ENCODE measurements at regions not wholly inside any gene's neighbourhood (a gene's known extent, or its start where the extent isn't known, plus 50 kb on each side); places are given as distances from the start of the nearest gene placed in this dataset.

DNA sequence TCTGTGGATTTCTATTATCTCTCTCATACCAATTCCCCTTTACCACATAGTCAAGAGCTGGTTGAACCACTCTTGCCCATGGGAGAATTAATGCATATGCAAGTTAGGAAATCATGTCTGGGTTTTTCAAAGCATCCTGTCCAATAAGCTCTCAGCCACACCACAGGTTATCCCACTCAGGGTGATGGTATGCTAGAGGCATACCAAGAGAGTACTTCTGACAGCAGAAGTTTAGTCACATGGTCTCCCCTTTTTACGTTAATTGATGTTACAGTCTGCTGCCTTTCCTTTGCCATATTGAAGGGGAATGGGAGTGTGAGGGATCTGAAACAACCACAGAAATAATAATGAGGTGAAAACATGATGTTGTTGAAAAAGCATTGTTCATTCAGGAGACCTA, 135.8 kb upstream of the PBX1 start:
- TF ChIP-seq SP1 (IDR thresholded peaks at IDR 0.05) (no peak), ARNT (IDR thresholded peaks at IDR 0.05) (no peak), CTBP1 (IDR thresholded peaks at IDR 0.05; ENCODE audit: borderline replicate concordance) (no peak), NFRKB (IDR thresholded peaks at IDR 0.05) (no peak), BHLHE40 (IDR thresholded peaks at IDR 0.05; ENCODE audit: borderline replicate concordance) (no peak), ELF4 (IDR thresholded peaks at IDR 0.05) (no peak), HDGF (IDR thresholded peaks at IDR 0.05; ENCODE audit: borderline replicate concordance) (no peak)
- TF ChIP-seq, protein P1, sequence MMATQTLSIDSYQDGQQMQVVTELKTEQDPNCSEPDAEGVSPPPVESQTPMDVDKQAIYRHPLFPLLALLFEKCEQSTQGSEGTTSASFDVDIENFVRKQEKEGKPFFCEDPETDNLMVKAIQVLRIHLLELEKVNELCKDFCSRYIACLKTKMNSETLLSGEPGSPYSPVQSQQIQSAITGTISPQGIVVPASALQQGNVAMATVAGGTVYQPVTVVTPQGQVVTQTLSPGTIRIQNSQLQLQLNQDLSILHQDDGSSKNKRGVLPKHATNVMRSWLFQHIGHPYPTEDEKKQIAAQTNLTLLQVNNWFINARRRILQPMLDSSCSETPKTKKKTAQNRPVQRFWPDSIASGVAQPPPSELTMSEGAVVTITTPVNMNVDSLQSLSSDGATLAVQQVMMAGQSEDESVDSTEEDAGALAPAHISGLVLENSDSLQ (IDR thresholded peaks at IDR 0.05) = no peak
- CTCF ChIA-PET = no interaction called here
- no peak for DNase-seq (ENCODE audit: extremely low spot score)
- POLR2A ChIA-PET = no interaction called here

DNA sequence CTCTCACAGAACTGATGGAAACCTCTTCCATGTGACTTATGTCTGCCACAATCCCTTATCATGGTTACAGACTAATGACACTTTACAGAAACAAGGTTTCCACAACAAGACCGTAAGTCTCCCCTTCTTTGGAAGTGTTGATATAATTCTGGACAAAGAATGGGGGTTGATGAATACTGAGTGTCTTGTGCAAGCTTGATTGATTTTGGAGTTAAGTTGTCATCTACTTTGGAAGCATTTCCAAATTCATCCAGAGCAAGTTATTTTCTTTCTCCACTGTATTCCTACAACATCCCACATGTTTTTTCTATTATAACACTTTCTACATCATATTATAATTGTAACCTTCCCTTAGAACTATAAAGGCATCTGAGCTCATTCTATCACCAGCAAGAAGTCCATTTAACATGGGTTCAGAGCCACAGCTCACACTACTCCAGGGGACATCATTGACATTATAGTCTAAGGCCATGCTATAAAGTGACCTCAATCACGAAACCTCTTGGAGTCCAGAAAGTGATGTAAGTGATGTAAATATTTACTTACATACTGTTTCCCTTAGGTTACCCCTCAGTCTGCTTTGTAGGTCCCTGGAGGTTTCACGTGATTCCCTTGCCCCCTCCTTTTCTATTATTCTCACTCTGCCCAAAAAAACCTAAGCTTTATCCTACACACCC, 125.7 kb upstream of the PBX1 start:
- CTCF ChIA-PET = no interaction called here
- no peak for DNase-seq (ENCODE audit: extremely low spot score)
- POLR2A ChIA-PET = no interaction called here
- TF ChIP-seq BHLHE40 (IDR thresholded peaks at IDR 0.05; ENCODE audit: borderline replicate concordance) (no peak), HDGF (IDR thresholded peaks at IDR 0.05; ENCODE audit: borderline replicate concordance) (no peak), ZNF384 (IDR thresholded peaks at IDR 0.05) (no peak), L3MBTL2 (conservative IDR thresholded peaks at IDR 0.05) (no peak), TARDBP (IDR thresholded peaks at IDR 0.05) (no peak), CTBP1 (IDR thresholded peaks at IDR 0.05; ENCODE audit: borderline replicate concordance) (no peak), FOXM1 (IDR thresholded peaks at IDR 0.05; ENCODE audit: borderline replicate concordance) (no peak), SP1 (IDR thresholded peaks at IDR 0.05) (no peak), FOXK2 (IDR thresholded peaks at IDR 0.05) (no peak)

DNA sequence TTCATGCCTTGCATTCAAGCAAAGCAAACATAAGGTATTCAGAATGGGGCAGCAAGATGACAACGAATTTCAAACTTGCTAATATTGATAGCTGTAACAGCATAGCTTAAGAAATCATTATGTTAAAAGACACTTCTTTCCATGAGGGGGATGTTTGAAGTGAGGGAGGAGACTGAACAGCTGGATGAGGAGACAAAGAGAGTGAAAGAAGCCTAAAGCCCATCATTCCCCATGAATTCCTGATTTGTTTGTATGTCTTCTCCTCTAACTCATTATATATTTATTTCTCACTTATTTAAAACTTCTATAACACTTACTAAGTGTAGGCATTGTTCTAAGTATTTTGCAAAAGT, 125.2 kb upstream of the PBX1 start:
- CTCF ChIA-PET = no interaction called here
- POLR2A ChIA-PET = no interaction called here
- no peak for DNase-seq (ENCODE audit: extremely low spot score)
- TF ChIP-seq ZNF384 (IDR thresholded peaks at IDR 0.05) (no peak), LEF1 (IDR thresholded peaks at IDR 0.05; ENCODE audit: borderline replicate concordance) (no peak), SP1 (IDR thresholded peaks at IDR 0.05) (no peak), ELF4 (IDR thresholded peaks at IDR 0.05) (no peak), FOXK2 (IDR thresholded peaks at IDR 0.05) (no peak), L3MBTL2 (conservative IDR thresholded peaks at IDR 0.05) (no peak), NFRKB (IDR thresholded peaks at IDR 0.05) (no peak), FOXA1 (IDR thresholded peaks at IDR 0.05) (no peak), SUZ12 (IDR thresholded peaks at IDR 0.05) (no peak), HDGF (IDR thresholded peaks at IDR 0.05; ENCODE audit: borderline replicate concordance) (no peak), TARDBP (IDR thresholded peaks at IDR 0.05) (no peak)

DNA sequence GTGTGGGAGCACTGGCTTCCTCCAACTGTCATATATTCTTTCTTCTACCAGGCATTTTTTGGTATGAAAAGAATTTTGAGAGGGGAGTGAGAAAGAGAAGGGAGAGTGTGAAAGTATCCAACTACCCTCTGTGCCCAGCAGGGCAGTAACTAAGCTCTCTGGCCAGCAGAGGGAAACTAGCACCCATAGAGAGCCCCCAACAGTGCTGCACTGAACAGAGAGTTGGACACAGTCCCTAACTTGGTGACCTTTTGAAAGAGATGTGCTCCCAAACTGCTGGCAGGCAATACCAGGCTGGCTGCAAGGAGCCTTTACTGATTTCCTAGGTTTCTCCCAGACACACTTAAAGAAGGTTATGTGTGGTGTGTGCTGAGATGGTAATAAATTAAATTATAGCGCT, 118.8 kb upstream of the PBX1 start:
- CTCF ChIA-PET = interaction anchor here (0.7 kb wide), 2 partner anchors 39 to 159 kb away, joined by 3 read pairs; no protein-coding TSS in a partner anchor
- DNase-seq (ENCODE audit: extremely low spot score) = peak; percentile 46
- POLR2A ChIA-PET = no interaction called here
- no peak for TF ChIP-seq CTBP1 (IDR thresholded peaks at IDR 0.05; ENCODE audit: borderline replicate concordance)
- TF ChIP-seq FOXA1 (IDR thresholded peaks at IDR 0.05) = no peak
- TF ChIP-seq SUZ12 (IDR thresholded peaks at IDR 0.05) = no peak
- TF ChIP-seq LEF1 (IDR thresholded peaks at IDR 0.05; ENCODE audit: borderline replicate concordance) = no peak
- no peak for TF ChIP-seq SP1 (IDR thresholded peaks at IDR 0.05)
- TF ChIP-seq ARNT (IDR thresholded peaks at IDR 0.05) = no peak
- TF ChIP-seq, protein P1 (IDR thresholded peaks at IDR 0.05) = no peak
- no peak for TF ChIP-seq BHLHE40 (IDR thresholded peaks at IDR 0.05; ENCODE audit: borderline replicate concordance)
- no peak for TF ChIP-seq HDGF (IDR thresholded peaks at IDR 0.05; ENCODE audit: borderline replicate concordance)
- TF ChIP-seq NFRKB (IDR thresholded peaks at IDR 0.05) = no peak
- TF ChIP-seq ELF4 (IDR thresholded peaks at IDR 0.05) = no peak
- no peak for TF ChIP-seq TARDBP (IDR thresholded peaks at IDR 0.05)
- no peak for TF ChIP-seq FOXM1 (IDR thresholded peaks at IDR 0.05; ENCODE audit: borderline replicate concordance)
- no peak for TF ChIP-seq L3MBTL2 (conservative IDR thresholded peaks at IDR 0.05)

DNA sequence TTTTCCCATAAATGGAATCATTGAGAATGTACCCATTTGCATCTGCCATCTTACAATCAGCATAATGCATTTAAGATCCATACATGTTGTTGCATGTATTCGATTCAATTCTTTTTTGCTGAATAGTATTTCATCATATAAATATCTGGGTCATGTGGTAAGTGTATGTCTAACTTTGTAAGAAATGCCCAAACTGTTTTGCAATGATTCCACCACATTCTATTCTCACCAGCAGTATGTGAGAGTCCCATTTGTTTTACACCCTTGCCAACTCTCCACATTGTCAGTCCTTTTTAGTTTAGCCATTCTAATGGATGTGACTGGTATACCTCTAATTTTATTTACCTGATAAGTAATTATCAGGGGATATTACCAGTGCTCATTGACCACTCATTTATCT, 115.8 kb upstream of the PBX1 start:
- DNase-seq (ENCODE audit: extremely low spot score) = no peak
- CTCF ChIA-PET = no interaction called here
- POLR2A ChIA-PET = no interaction called here
- TF ChIP-seq ARNT (IDR thresholded peaks at IDR 0.05) (no peak), FOXM1 (IDR thresholded peaks at IDR 0.05; ENCODE audit: borderline replicate concordance) (no peak), BHLHE40 (IDR thresholded peaks at IDR 0.05; ENCODE audit: borderline replicate concordance) (no peak), FOXA1 (IDR thresholded peaks at IDR 0.05) (no peak), NFRKB (IDR thresholded peaks at IDR 0.05) (no peak), SUZ12 (IDR thresholded peaks at IDR 0.05) (no peak), LEF1 (IDR thresholded peaks at IDR 0.05; ENCODE audit: borderline replicate concordance) (no peak), CTBP1 (IDR thresholded peaks at IDR 0.05; ENCODE audit: borderline replicate concordance) (no peak), FOXK2 (IDR thresholded peaks at IDR 0.05) (no peak), TARDBP (IDR thresholded peaks at IDR 0.05) (no peak), ZNF384 (IDR thresholded peaks at IDR 0.05) (no peak), SP1 (IDR thresholded peaks at IDR 0.05) (no peak), ELF4 (IDR thresholded peaks at IDR 0.05) (no peak), L3MBTL2 (conservative IDR thresholded peaks at IDR 0.05) (no peak)
- TF ChIP-seq, protein P1 (IDR thresholded peaks at IDR 0.05) = no peak

DNA sequence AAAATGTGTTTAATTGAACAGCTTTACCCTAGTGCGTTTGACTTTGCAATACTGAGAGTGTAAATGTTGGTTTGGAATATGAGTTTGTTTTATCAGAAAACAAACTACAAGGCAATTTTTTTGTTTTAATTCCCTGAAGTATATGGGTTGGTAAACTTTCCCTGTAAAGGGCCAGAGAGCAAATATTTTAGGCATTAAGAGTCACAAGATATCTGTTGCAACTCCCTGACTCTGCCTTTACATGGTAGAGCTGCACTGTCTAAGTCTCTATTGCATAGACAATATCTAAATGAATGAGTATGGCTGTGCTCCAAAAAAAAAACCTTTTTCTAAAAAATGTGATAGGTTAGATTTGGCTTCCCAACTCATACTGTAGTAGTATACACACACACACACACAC, 115.1 kb upstream of the PBX1 start:
- ChIA-PET POLR2A (no interaction called here), CTCF (no interaction called here)
- TF ChIP-seq, protein P1 (IDR thresholded peaks at IDR 0.05) = no peak
- TF ChIP-seq ARNT (IDR thresholded peaks at IDR 0.05) = no peak
- no peak for TF ChIP-seq CTBP1 (IDR thresholded peaks at IDR 0.05; ENCODE audit: borderline replicate concordance)
- TF ChIP-seq TARDBP (IDR thresholded peaks at IDR 0.05) = no peak
- no peak for TF ChIP-seq FOXK2 (IDR thresholded peaks at IDR 0.05)
- TF ChIP-seq LEF1 (IDR thresholded peaks at IDR 0.05; ENCODE audit: borderline replicate concordance) = no peak
- no peak for TF ChIP-seq BHLHE40 (IDR thresholded peaks at IDR 0.05; ENCODE audit: borderline replicate concordance)
- no peak for TF ChIP-seq ZNF384 (IDR thresholded peaks at IDR 0.05)
- TF ChIP-seq HDGF (IDR thresholded peaks at IDR 0.05; ENCODE audit: borderline replicate concordance) = no peak
- no peak for TF ChIP-seq FOXM1 (IDR thresholded peaks at IDR 0.05; ENCODE audit: borderline replicate concordance)
- TF ChIP-seq SUZ12 (IDR thresholded peaks at IDR 0.05) = no peak
- TF ChIP-seq FOXA1 (IDR thresholded peaks at IDR 0.05) = no peak
- no peak for TF ChIP-seq SP1 (IDR thresholded peaks at IDR 0.05)
- TF ChIP-seq ELF4 (IDR thresholded peaks at IDR 0.05) = no peak
- DNase-seq (ENCODE audit: extremely low spot score) = no peak
